ENCODE measurements at regions not wholly inside any gene's neighbourhood (a gene's known extent, or its start where the extent isn't known, plus 50 kb on each side); places are given as distances from the start of the nearest gene placed in this dataset.

DNA sequence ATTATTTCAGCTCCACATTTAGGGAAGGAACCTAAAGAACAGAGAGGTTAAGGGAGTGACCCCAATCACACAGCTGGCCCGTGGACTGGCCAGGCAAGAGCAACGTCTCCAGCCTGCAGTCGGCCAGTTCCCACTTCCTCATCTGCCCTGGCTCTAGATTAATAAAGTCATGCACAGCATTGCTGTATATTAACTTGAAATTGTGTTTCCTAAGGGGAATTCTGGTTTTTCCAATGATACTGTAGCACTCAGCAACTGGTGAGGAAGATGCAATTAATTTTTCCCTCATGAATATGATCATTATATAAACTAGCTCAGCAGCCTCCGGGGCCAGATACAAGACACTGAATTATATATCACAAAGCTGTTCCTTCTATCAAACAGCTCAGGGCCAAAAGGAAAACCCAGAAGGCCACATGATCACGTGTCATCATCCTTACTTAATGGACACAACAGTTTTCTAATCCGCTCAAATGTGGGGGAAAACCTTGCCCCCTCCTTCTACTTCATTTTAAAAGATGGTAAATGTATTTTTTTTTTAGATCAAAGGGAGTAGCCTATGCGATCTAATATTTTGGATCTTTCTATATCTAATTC lies 295.3 kb upstream of the PRKCQ start:
- no peak for DNase-seq (ENCODE audit: low read depth, low spot score)
- no peaks in the 10 kb centered on the region for H3K79me2 ChIP-seq (ENCODE audit: insufficient read depth, low read length)
- intact Hi-C loops (cut with micrococcal nuclease) = no loop called here
- BruUV-seq (replicated peaks) = no TSS peak
- peaks cover 66% of the 10 kb centered on the region for H3K27me3 ChIP-seq (ENCODE audit: insufficient read depth, low read length)
- TF ChIP-seq JUND (IDR thresholded peaks at IDR 0.05) (no peak), POLR2A (IDR thresholded peaks at IDR 0.05; ENCODE audit: borderline replicate concordance, extremely low read depth, insufficient read depth, insufficient read length) (no peak), SP1 (IDR thresholded peaks at IDR 0.05; ENCODE audit: low read depth) (no peak), ZFX (IDR thresholded peaks at IDR 0.05) (no peak), CEBPB (IDR thresholded peaks at IDR 0.05; ENCODE audit: low read depth) (no peak), EGR1 (IDR thresholded peaks at IDR 0.05; ENCODE audit: low read depth) (no peak), EZH2phosphoT487 (IDR thresholded peaks at IDR 0.05; ENCODE audit: borderline replicate concordance) (no peak), YY1 (IDR thresholded peaks at IDR 0.05; ENCODE audit: extremely low read depth, insufficient replicate concordance, low read depth, low read length) (no peak), SIN3A (IDR thresholded peaks at IDR 0.05; ENCODE audit: low read depth) (no peak), FOSL1 (IDR thresholded peaks at IDR 0.05; ENCODE audit: low read depth) (no peak), POLR2AphosphoS5 (IDR thresholded peaks at IDR 0.05; ENCODE audit: low read depth, low read length) (no peak), CBX3 (IDR thresholded peaks at IDR 0.05; ENCODE audit: low read depth) (no peak), TCF7L2 (IDR thresholded peaks at IDR 0.05; ENCODE audit: borderline replicate concordance, extremely low read depth, insufficient read depth, insufficient read length) (no peak), ELF1 (IDR thresholded peaks at IDR 0.05; ENCODE audit: borderline replicate concordance, low read depth) (no peak)
- TF ChIP-seq, protein P1, sequence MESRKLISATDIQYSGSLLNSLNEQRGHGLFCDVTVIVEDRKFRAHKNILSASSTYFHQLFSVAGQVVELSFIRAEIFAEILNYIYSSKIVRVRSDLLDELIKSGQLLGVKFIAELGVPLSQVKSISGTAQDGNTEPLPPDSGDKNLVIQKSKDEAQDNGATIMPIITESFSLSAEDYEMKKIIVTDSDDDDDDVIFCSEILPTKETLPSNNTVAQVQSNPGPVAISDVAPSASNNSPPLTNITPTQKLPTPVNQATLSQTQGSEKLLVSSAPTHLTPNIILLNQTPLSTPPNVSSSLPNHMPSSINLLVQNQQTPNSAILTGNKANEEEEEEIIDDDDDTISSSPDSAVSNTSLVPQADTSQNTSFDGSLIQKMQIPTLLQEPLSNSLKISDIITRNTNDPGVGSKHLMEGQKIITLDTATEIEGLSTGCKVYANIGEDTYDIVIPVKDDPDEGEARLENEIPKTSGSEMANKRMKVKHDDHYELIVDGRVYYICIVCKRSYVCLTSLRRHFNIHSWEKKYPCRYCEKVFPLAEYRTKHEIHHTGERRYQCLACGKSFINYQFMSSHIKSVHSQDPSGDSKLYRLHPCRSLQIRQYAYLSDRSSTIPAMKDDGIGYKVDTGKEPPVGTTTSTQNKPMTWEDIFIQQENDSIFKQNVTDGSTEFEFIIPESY (IDR thresholded peaks at IDR 0.05; ENCODE audit: extremely low read depth, insufficient replicate concordance, low read length) = no peak
- TF ChIP-seq, protein P2, sequence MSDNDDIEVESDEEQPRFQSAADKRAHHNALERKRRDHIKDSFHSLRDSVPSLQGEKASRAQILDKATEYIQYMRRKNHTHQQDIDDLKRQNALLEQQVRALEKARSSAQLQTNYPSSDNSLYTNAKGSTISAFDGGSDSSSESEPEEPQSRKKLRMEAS (IDR thresholded peaks at IDR 0.05) = no peak
- TF ChIP-seq, protein P3, sequence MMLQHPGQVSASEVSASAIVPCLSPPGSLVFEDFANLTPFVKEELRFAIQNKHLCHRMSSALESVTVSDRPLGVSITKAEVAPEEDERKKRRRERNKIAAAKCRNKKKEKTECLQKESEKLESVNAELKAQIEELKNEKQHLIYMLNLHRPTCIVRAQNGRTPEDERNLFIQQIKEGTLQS (IDR thresholded peaks at IDR 0.05) = no peak
- TF ChIP-seq, protein P4, sequence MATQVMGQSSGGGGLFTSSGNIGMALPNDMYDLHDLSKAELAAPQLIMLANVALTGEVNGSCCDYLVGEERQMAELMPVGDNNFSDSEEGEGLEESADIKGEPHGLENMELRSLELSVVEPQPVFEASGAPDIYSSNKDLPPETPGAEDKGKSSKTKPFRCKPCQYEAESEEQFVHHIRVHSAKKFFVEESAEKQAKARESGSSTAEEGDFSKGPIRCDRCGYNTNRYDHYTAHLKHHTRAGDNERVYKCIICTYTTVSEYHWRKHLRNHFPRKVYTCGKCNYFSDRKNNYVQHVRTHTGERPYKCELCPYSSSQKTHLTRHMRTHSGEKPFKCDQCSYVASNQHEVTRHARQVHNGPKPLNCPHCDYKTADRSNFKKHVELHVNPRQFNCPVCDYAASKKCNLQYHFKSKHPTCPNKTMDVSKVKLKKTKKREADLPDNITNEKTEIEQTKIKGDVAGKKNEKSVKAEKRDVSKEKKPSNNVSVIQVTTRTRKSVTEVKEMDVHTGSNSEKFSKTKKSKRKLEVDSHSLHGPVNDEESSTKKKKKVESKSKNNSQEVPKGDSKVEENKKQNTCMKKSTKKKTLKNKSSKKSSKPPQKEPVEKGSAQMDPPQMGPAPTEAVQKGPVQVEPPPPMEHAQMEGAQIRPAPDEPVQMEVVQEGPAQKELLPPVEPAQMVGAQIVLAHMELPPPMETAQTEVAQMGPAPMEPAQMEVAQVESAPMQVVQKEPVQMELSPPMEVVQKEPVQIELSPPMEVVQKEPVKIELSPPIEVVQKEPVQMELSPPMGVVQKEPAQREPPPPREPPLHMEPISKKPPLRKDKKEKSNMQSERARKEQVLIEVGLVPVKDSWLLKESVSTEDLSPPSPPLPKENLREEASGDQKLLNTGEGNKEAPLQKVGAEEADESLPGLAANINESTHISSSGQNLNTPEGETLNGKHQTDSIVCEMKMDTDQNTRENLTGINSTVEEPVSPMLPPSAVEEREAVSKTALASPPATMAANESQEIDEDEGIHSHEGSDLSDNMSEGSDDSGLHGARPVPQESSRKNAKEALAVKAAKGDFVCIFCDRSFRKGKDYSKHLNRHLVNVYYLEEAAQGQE (IDR thresholded peaks at IDR 0.05; ENCODE audit: low read depth) = no peak
- RAD21 ChIA-PET (ENCODE audit: low non-redundant PET in 1 of 2, low total read pairs in 2 of 2, uncharacterized antibody in 2 of 2, unreplicated experiment in 2 of 2) = no interaction called here
- H3K4me1 ChIP-seq (ENCODE audit: control insufficient read depth in 1 of 2, insufficient read depth in 2 of 2, low read length in 2 of 2) = no peaks in the 10 kb centered on the region
- no peaks in the 10 kb centered on the region for H3K9me2 ChIP-seq (ENCODE audit: insufficient read depth)
- no peak overlapping the region for H3K9ac ChIP-seq (ENCODE audit: low read length)
- no peak overlapping the region for H3K4me2 ChIP-seq (ENCODE audit: low read length)
- H3K9me3 ChIP-seq (ENCODE audit: control insufficient read depth in 1 of 2, insufficient read depth in 1 of 2, low read depth in 1 of 2, low read length in 2 of 2) = no peaks in the 10 kb centered on the region
- no peaks in the 10 kb centered on the region for H3K36me3 ChIP-seq (ENCODE audit: control insufficient read depth in 1 of 2, insufficient read depth in 2 of 2, low read length in 2 of 2)
- H2AFZ ChIP-seq (ENCODE audit: low read depth, low read length, poor library complexity, severe bottlenecking) = no peak overlapping the region
- POLR2A ChIA-PET = no interaction called here
- no peaks in the 10 kb centered on the region for H4K20me1 ChIP-seq (ENCODE audit: insufficient read depth)
- H3K27ac ChIP-seq (ENCODE audit: low read depth, low read length) = no peak overlapping the region
- CTCF ChIA-PET = no interaction called here
- H3K4me3 ChIP-seq (replicated peaks in 1 of 2; ENCODE audit: low read depth in 1 of 2, low read length in 2 of 2) = no peak overlapping the region
- ATAC-seq = no peak

All from HCT116 (cell line).